AG04449 (cell line): ENCODE measurements at regions not wholly inside any gene's neighbourhood (a gene's known extent, or its start where the extent isn't known, plus 50 kb on each side); places are given as distances from the start of the nearest gene placed in this dataset.

Experiments used
- CTCF ChIA-PET: fragments of 350-600 bp; formaldehyde crosslinking; extraction: SDS; loops from one replicate; lab custom pipeline; 2021; ENCODE audit warnings: antibody characterized with exemption; lab: Yijun Ruan, JAX
- POLR2A ChIA-PET: fragments of 400-600, 350-600 bp; formaldehyde crosslinking; extraction: SDS; loops from one replicate; lab custom pipeline; 2020; ENCODE audit warnings: antibody characterized with exemption, inconsistent platforms; lab: Yijun Ruan, JAX
- DNase-seq: peaks from one replicate; pipeline ENCODE4 v3.0.0-alpha.2; 2010; ENCODE audit warnings: low read depth, low spot score
- H3K4me3 ChIP-seq: 2 replicates; pipeline ENCODE4 v1.5.1; 2011; ENCODE audit warnings: low read depth, mild to moderate bottlenecking, control low read depth, low read length
- TF ChIP-seq, protein P1 (sequence below): IDR thresholded peaks from one replicate; pipeline ENCODE4 v1.5.1; 2011; ENCODE audit warnings: mild to moderate bottlenecking, moderate library complexity, low read length, control low read depth, inconsistent platforms; ENCODE audit not compliant: insufficient read depth; ENCODE audit errors: missing control alignments

- H3K4me3 ChIP-seq = no peak overlapping the region
- ChIA-PET POLR2A (no interaction called here), CTCF (no interaction called here)
- TF ChIP-seq, protein P1, sequence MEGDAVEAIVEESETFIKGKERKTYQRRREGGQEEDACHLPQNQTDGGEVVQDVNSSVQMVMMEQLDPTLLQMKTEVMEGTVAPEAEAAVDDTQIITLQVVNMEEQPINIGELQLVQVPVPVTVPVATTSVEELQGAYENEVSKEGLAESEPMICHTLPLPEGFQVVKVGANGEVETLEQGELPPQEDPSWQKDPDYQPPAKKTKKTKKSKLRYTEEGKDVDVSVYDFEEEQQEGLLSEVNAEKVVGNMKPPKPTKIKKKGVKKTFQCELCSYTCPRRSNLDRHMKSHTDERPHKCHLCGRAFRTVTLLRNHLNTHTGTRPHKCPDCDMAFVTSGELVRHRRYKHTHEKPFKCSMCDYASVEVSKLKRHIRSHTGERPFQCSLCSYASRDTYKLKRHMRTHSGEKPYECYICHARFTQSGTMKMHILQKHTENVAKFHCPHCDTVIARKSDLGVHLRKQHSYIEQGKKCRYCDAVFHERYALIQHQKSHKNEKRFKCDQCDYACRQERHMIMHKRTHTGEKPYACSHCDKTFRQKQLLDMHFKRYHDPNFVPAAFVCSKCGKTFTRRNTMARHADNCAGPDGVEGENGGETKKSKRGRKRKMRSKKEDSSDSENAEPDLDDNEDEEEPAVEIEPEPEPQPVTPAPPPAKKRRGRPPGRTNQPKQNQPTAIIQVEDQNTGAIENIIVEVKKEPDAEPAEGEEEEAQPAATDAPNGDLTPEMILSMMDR = no peak
- DNase-seq = no peak
Measured at GRCh38 chr5:12343558-12343957, 439.3 kb upstream of the CTNND2 start.

DNA sequence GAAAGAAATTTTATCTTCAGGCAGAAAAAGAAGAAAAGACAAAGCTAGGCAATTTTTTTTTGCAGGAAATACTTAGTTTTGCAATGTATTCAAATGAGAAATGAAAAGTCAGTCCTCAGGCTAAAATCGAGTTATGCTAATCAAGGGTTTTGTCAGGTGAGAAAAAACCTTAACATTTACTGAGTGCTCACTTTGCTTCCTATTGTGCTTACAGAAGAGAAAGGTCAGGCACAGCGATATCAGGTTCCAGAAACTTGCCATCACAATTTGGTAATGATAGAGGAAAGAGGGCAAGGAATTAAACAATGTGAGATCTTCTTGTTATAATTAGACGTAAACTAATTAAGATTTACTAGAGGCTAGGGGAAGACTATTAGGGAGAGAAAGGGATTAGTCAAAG, 431.7 kb upstream of the CTNND2 start:
- POLR2A ChIA-PET = no interaction called here
- no peak for DNase-seq
- H3K4me3 ChIP-seq = no peak overlapping the region
- TF ChIP-seq, protein P1 = no peak
- CTCF ChIA-PET = no interaction called here

GRCh38 chr5:12332480-12332879, 428.2 kb upstream of the CTNND2 start:
- no peak overlapping the region for H3K4me3 ChIP-seq
- CTCF ChIA-PET = no interaction called here
- no peak for DNase-seq
- POLR2A ChIA-PET = no interaction called here
- TF ChIP-seq, protein P1 = no peak

- no peak overlapping the region for H3K4me3 ChIP-seq
- ChIA-PET POLR2A (no interaction called here), CTCF (no interaction called here)
- TF ChIP-seq, protein P1 = no peak
- no peak for DNase-seq
Measured at GRCh38 chr5:12330993-12331588, 426.8 kb upstream of the CTNND2 start.

- POLR2A ChIA-PET = no interaction called here
Measured at GRCh38 chr5:12330381-12330780, 426.1 kb upstream of the CTNND2 start.

DNA sequence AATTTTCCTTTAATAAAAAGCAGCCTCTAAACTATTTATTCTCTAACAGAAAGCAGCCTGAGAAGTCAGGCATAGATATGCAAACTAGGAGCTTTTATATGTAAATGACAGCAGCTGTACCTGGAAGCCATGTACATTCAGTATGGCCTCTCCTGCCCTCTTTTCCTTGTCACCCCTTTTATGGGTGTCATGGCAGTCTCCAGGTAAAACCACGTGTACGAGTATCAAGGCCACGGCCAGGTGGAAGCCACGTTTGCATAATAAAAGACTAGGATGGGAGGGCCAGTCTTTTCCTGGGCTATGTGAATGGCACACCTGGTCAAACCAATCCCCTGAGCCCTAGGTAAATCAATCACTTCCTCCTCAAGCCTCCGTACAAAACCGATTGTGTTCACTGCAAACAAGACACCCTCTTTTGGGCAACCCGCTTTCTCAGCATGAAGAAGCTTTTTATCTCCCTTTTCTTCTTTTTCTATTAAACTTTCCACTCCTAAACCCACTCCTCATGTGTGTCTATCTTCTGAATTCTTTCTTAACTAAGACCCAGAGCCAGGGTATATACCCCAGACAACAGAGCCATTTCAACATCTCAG, 419.5 kb upstream of the CTNND2 start:
- TF ChIP-seq, protein P1 = no peak
- ChIA-PET POLR2A (no interaction called here), CTCF (no interaction called here)
- H3K4me3 ChIP-seq = no peak overlapping the region
- no peak for DNase-seq

More at GRCh38 chr5:12330381-12330780, 426.1 kb upstream of the CTNND2 start:
- TF ChIP-seq, protein P1 = no peak
- CTCF ChIA-PET = no interaction called here
- no peak overlapping the region for H3K4me3 ChIP-seq
- DNase-seq = no peak
